Panc1 (cell line): ENCODE measurements at regions not wholly inside any gene's neighbourhood (a gene's known extent, or its start where the extent isn't known, plus 50 kb on each side); places are given as distances from the start of the nearest gene placed in this dataset.

ENCODE experiments used
- ATAC-seq: fragments of 200-7000 bp; cut with Tn5 transposase; 2 replicates; pipeline ENCODE4 v1.9.1; 2020; ENCODE audit warnings: mild to moderate bottlenecking, moderate library complexity
- BruUV-seq: library from RNA; stranded (reverse); fragments of 400-500 nt; replicated peaks from 2 replicates; lab custom pipeline; 2021; lab: Mats Ljungman, UMichigan
- CTCF ChIA-PET: fragments of 300-600 bp; sonication (Branson Sonifier 250); formaldehyde crosslinking; loops from one replicate; lab custom pipeline; 2022; ENCODE audit warnings: antibody characterized with exemption; lab: Charles Lee
- POLR2A ChIA-PET: fragments of 300-600 bp; sonication (Branson Sonifier 250); formaldehyde crosslinking; loops from one replicate; lab custom pipeline; 2022; ENCODE audit warnings: antibody characterized with exemption; lab: Charles Lee
- DNase-seq: peaks from one replicate; pipeline ENCODE4 v3.0.0-alpha.2; 2010; ENCODE audit warnings: low read depth, low spot score
- H3K27ac ChIP-seq: 2 replicates; pipeline ENCODE4 v1.5.1; 2011; ENCODE audit warnings: mild to moderate bottlenecking, low read length, inconsistent platforms
- H3K27me3 ChIP-seq: fragments of 200-500 bp; sonication (Bioruptor generic); 2 replicates; pipeline ENCODE4 v1.6.0; 2014; ENCODE audit warnings: low read length, inconsistent platforms; ENCODE audit not compliant: control insufficient read depth, insufficient read depth
- H3K36me3 ChIP-seq: fragments of 200-500 bp; sonication (Bioruptor generic); 2 replicates; pipeline ENCODE4 v1.5.1; 2014; ENCODE audit warnings: inconsistent platforms, mild to moderate bottlenecking, low read length, moderate library complexity; ENCODE audit not compliant: control insufficient read depth, insufficient read depth
- H3K4me1 ChIP-seq: 2 replicates; pipeline ENCODE4 v1.5.1; 2011; ENCODE audit warnings: inconsistent platforms, mild to moderate bottlenecking, low read length, moderate library complexity; ENCODE audit not compliant: control insufficient read depth, insufficient read depth
- H3K4me3 ChIP-seq, 2 experiments: 2 replicates each; pipeline ENCODE4 v1.5.1; 2011 to 2012; ENCODE audit warnings: low read depth in 2 of 2, low read length in 2 of 2, mild to moderate bottlenecking in 2 of 2, inconsistent platforms in 1 of 2, moderate library complexity in 1 of 2
- H3K9me3 ChIP-seq: fragments of 200-500 bp; sonication (Bioruptor generic); 2 replicates; pipeline ENCODE4 v1.5.1; 2014; ENCODE audit warnings: low read depth, mild to moderate bottlenecking, inconsistent platforms, low read length, moderate library complexity; ENCODE audit not compliant: control insufficient read depth, insufficient read depth
- POLR2AphosphoS5 ChIP-seq: IDR thresholded peaks from 2 replicates; pipeline ENCODE4 v1.6.1; 2012; ENCODE audit warnings: mild to moderate bottlenecking, low read depth, low read length, moderate library complexity
- REST ChIP-seq, 2 experiments: IDR thresholded peaks; 2 replicates each; pipeline ENCODE4 v1.6.1; 2011 to 2012; ENCODE audit warnings: low read depth in 2 of 2, control low read depth in 1 of 2, low read length in 1 of 2, mild to moderate bottlenecking in 1 of 2, moderate library complexity in 1 of 2; ENCODE audit not compliant: insufficient read depth in 1 of 2
- SIN3A ChIP-seq: IDR thresholded peaks from 2 replicates; pipeline ENCODE4 v1.6.1; 2012; ENCODE audit warnings: low read depth, mild to moderate bottlenecking, low read length, moderate library complexity, borderline replicate concordance; ENCODE audit not compliant: insufficient read depth
- TCF7L2 ChIP-seq: IDR thresholded peaks from 2 replicates; pipeline ENCODE4 v1.6.1; 2011; ENCODE audit warnings: mild to moderate bottlenecking, low read depth, low read length, inconsistent platforms
- in situ Hi-C: cut with HindIII; loops from 2 replicates; pipeline ENCODE4 v1.10.0; 2016; ENCODE audit warnings: low sequenced_read_pairs, low pct_unique_long_range_greater_than_20kb
- intact Hi-C: fragments of 100-400 bp; cut with micrococcal nuclease; formaldehyde crosslinking; loops from one replicate; pipeline ENCODE4 v1.10.0; 2022; ENCODE audit not compliant: unreplicated experiment
- TF ChIP-seq, protein P1 (sequence below): fragments of 450-650 bp; IDR thresholded peaks from 2 replicates; pipeline ENCODE4 v1.5.1; 2017; ENCODE audit warnings: mild to moderate bottlenecking

- no peak overlapping the region for H3K4me3 ChIP-seq
- ChIA-PET CTCF (no interaction called here), POLR2A (no interaction called here)
- intact Hi-C loops, result no loop called here
- H3K27ac ChIP-seq, result no peak overlapping the region
- no peaks in the 10 kb centered on the region for H3K27me3 ChIP-seq
- ATAC-seq (no peak), DNase-seq (no peak)
- H3K36me3 ChIP-seq, result no peaks in the 10 kb centered on the region
- BruUV-seq, result no TSS peak
- in situ Hi-C loops, result no loop called here
- H3K9me3 ChIP-seq, result no peaks in the 10 kb centered on the region
- no peak for TF ChIP-seq REST (IDR thresholded peaks at IDR 0.05; ENCODE audit: insufficient read depth in 1 of 2, low read depth in 2 of 2, low read length in 1 of 2)
- TF ChIP-seq POLR2AphosphoS5, result no peak
- no peak for TF ChIP-seq SIN3A
- TF ChIP-seq, protein P1, sequence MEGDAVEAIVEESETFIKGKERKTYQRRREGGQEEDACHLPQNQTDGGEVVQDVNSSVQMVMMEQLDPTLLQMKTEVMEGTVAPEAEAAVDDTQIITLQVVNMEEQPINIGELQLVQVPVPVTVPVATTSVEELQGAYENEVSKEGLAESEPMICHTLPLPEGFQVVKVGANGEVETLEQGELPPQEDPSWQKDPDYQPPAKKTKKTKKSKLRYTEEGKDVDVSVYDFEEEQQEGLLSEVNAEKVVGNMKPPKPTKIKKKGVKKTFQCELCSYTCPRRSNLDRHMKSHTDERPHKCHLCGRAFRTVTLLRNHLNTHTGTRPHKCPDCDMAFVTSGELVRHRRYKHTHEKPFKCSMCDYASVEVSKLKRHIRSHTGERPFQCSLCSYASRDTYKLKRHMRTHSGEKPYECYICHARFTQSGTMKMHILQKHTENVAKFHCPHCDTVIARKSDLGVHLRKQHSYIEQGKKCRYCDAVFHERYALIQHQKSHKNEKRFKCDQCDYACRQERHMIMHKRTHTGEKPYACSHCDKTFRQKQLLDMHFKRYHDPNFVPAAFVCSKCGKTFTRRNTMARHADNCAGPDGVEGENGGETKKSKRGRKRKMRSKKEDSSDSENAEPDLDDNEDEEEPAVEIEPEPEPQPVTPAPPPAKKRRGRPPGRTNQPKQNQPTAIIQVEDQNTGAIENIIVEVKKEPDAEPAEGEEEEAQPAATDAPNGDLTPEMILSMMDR, result no peak
- no peak for TF ChIP-seq TCF7L2
- no peaks in the 10 kb centered on the region for H3K4me1 ChIP-seq
Measured at GRCh38 chr1:55682198-55682597, 467.0 kb upstream of the USP24 start.

DNA sequence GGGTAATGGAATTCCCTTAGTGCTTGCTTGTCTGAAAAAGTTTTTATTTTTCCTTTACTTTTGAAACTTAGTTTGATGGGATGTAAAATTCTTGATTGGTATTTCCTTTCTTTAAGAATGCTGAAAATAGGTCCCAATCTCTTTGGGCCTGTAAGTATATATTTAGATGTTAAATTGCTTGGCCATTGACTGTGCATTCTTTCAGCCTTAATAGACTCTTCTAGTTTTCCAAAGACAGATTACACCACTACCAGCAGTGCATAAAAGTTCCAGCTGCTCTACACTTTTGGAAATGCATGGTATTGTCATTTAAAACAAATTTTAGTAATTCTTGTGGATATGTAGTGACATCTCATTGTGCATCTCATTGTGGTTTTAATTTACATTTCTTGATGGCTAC is 464.8 kb upstream of the USP24 start:
- intact Hi-C loops, result no loop called here
- DNase-seq (no peak), ATAC-seq (no peak)
- Histone ChIP-seq H3K27ac (no peak overlapping the region), H3K4me3 (no peak overlapping the region), H3K4me1 (no peaks in the 10 kb centered on the region), H3K27me3 (no peaks in the 10 kb centered on the region), H3K9me3 (no peaks in the 10 kb centered on the region), H3K36me3 (no peaks in the 10 kb centered on the region)
- in situ Hi-C loops, result no loop called here
- CTCF ChIA-PET, result no interaction called here
- TF ChIP-seq, protein P1, result no peak
- TF ChIP-seq TCF7L2 (no peak), SIN3A (no peak), POLR2AphosphoS5 (no peak), REST (IDR thresholded peaks at IDR 0.05; ENCODE audit: insufficient read depth in 1 of 2, low read depth in 2 of 2, low read length in 1 of 2) (no peak)
- no TSS peak for BruUV-seq
- POLR2A ChIA-PET, result no interaction called here
